HG02938 (cell line): ENCODE measurements at regions not wholly inside any gene's neighbourhood (a gene's known extent, or its start where the extent isn't known, plus 50 kb on each side); places are given as distances from the start of the nearest gene placed in this dataset.
"Not testable (repeated sequence)": the region's sequence is repeated elsewhere in the genome, so short reads cannot be mapped to it uniquely, and the experiment has no call there.

Experiments used
- ATAC-seq: cut with Tn5 transposase; IDR thresholded peaks from one replicate; pipeline ENCODE4 v1.9.1; 2021; ENCODE audit warnings: mild to moderate bottlenecking, moderate library complexity; ENCODE audit not compliant: unreplicated experiment

DNA sequence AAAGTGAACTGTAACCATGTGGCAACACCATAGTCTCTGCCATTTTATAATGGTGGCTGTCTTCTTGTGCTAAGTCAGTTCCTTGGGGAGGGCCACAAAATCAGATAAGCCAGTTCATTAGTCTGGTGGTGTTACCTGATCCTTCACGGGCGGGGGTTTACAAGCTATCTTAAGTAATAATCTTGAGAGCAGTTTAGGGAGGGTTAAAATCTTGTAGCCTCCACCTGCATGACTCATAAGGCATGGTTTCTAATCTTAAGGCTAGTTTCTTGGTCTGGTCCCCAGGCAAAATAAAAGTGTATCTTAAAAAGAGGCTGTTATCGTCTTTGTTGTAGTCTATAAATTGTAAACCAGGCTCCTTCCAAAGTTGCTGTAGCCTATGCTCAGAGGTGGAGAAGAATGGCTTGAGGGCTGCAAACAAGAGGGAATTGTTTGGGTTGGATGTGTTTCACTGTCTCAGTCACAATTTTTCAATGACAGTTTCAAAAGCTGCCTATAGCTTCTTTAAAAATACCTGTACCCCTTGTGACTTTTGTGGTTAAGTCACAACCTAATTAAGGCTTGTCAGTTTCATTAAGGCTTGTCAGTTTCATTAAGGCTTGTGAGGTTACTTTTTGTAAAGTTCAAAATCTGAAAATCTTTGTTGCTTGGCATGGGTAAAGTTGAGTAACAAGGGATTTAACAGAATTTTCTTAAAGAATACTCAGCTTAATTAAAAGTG is 135.7 kb downstream of the RPS4Y2 start:
- peak; percentile 87 for ATAC-seq

DNA sequence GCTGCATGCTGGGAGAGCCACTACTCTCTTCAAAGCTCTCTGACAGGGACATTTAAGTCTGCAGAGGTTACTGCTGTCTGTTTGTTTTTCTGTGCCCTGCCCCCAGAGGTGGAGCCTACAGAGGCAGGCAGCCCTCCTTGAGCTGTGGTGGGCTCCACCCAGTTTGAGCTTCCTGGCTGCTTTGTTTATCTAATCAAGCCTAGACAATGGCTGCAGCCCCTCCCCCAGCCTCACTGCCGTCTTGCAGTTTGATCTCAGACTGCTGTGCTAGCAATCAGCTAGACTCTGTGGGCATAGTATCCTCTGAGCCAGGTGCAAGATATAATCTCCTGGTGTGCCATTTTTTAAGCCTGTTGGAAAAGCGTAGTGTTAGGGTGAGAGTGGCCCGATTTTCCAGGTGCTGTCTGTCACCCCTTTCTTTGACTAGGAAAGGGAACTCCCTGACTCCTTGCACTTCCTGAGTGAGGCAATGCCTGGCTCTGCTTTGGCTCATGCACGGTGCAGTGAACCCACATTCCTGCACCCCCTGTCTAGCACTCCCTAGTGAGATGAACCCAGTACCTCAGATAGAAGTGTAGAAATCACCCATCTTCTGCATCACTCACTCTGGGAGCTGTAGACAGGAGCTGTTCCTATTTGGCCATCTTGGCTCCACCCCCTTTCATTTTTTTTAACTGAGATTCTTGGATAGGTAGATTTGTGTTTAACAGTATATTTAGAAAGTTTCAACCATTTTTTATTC is 169.6 kb downstream of the RPS4Y2 start:
- not testable (repeated sequence) for ATAC-seq

DNA sequence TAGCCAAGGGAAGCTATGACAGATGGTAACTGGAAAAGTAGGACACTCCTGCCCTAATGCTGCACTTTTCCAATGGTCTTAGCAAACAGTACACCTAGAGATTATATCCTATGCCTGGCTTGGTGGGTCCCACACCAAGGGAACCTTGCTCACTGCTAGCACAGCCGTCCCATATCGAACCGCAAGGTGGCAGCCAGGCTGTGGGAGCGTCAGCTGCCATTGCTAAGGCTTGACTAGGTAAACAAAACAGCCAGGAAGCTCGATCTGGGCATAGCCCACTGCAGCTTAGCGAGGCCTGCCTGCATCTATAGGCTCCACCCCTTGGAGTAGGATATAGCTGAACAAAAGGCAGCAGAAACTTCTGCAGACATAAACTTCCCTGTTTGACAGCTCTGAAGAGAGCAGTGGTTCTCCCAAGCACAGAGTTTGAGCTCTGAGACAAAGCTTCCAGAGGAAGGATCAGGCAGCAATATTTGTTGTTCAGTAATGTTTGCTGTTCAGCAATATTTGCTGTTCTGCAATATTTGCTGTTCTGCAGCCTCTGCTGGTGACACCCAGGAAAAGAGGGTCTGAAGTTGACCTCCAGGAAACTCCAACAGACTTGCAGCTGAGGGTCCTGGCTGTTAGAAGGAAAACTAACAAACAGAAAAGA is 173.9 kb downstream of the RPS4Y2 start:
- ATAC-seq: no peak

DNA sequence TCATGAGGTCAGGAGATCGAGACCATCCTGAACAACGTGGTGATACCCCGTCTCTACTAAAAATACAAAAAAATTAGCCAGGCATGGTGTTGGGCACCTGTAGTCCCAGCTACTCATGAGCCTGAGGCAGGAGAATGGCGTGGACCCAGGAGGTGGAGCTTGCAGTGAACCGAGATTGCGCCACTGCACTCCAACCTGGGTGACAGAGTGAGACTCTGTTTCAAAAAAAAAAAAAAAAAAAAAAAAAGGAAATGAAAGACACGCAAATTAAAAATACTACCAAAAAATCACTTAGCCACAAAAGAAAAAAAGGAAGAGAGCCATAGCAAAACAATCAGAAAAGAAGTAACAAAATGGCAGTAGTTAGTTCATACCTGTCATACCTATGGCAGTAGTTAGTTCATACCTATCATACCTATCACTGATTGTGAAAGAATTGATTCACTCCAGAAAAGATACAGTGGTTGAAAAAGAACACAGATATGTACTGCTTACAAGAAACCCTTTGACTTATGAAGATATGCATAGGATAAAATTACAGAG is 180.9 kb downstream of the RPS4Y2 start:
- ATAC-seq: not testable (repeated sequence)

DNA sequence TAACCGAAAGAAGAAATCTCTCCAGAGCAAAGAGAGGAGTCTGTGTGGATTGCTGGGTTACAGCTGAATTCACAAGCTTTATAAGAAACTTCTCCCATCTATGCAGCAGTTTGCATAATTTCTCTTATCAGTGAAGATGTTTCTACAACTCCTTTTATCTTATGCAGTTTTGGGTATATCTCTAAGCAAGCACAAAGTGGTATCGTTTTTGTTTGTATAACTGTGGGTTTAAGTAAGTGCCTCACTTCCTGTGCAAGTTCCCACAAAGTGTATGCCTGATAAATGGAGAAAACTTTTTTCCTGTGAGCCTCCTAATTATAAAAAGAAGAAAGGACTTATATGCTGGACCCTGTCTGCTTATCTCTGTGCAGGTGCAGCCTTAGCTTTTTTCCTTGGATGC is 205.6 kb downstream of the RPS4Y2 start:
- no peak for ATAC-seq

DNA sequence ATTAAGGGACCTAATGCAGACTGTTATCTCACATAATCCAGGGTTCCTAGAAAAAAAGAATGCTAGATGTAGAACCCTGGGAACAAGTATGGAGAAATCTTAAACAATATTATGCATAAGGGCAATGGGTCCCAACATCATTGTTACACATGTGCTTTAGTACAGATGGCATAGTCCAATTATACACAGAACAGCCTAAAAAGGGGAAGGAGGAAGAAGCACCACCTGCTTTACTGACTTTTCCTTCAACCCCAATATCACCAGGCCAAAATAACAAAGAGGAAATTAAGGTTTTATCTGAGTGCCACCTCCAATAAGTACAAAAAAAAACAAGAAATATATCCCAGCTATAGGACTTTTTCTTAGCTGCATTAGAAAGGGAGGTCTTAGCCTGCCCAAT is 211.9 kb downstream of the RPS4Y2 start:
- no peak for ATAC-seq

DNA sequence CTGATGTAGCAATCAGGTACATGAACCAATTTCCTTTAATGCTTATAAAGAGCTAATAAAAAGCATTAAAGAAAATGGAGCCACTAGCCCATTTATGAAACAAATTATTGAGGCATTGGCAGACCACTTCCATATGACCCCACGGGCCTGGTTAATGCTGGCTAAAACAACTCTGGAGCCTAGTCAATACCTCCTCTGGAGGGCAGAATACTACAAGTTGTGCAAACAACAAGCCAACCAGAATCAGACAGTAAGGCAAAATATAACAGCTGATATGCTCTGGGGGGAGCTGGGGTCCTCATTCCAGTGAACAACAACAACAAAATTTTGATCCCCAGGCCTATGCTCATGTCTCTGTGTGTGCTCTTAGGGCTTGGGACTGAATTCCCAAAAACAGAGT is 212.3 kb downstream of the RPS4Y2 start:
- ATAC-seq: no peak

DNA sequence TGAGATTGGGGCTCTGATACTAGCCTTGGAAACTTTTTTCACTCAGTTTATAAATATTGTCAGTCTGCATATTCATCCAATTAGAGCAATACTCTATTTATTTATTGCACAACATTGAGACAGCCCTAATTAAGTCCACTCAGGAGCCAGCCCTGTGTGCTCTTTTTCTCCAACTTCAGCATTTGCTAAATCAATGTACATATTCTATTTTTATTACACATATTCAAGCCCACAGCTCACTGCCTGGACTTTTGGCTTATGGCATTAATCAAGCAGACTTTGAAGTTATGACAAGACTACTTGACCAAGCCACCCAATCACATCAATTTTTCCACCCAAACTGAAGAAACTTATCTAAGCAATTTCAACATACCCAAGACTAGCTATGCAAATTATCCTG is 215.5 kb downstream of the RPS4Y2 start:
- ATAC-seq: no peak

DNA sequence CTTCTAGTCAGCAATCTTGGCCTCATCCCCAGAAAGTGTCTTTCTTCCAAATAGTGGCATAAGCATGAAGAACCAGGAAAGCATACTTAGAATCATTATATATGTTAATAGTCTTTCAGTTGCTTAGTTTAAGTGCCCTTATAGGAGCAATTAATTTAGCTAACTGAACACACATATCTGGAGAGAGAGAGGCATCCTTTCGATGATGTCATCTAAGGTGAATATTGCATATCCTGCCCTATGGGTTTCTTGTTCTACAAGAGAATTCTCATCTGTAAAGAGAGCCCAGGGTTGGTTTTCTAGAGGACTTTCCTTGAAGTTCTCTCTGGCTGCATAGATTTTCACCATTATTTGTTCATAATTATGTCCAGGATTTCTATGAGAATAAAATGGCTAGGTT is 230.1 kb downstream of the RPS4Y2 start:
- ATAC-seq: no peak

DNA sequence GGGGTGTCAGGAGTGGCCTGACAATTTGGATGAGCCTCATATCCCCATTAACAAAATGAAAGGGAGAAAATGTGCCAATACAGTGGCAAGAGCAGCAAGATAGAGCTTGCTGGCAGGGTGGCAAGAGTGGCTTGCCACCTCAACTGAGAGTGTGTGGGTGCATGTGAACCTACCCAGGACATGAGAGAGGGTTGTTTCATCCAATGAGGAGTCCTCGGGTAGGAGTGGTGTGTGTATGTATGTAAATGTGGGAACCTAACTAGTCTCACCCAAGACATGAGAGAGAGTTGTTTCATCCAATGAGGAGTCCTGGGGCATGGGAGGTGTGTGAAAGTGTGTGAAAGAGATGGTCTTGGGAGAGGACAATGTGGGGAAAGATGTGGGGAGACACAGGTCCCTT is 234.2 kb downstream of the RPS4Y2 start:
- no peak for ATAC-seq

DNA sequence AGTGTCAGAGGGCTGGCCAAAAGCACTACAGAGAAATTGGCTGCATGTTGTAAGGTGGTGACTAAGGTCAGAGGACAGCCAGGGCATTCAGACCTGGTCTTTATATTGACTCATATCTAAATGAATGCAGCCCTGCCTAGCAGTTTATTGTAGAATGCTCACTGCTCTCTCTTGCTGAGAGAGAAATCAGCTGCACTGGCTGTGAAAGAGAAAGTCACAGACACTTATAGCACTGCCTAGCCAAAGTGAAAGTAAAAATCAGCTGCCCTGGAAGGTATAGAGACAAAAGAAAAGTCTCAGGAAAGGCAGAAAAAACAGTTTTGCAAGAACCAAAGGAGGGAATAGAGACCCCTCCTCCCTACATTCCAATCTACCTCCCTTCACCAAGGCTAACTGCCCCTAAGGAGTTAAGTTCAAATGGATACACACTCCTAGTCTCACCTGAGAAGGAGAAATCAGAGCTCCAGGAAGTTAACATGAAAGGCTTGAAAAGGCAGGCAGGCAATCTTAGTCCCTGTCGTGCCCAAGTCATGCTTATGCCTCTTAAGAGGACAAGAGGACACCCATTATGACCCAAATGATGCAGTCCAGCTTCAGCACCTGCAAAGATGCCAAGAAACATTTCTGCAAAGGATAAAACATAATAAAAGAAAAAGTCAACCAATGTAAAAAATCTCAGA is 235.1 kb downstream of the RPS4Y2 start:
- ATAC-seq: peak; percentile 95

DNA sequence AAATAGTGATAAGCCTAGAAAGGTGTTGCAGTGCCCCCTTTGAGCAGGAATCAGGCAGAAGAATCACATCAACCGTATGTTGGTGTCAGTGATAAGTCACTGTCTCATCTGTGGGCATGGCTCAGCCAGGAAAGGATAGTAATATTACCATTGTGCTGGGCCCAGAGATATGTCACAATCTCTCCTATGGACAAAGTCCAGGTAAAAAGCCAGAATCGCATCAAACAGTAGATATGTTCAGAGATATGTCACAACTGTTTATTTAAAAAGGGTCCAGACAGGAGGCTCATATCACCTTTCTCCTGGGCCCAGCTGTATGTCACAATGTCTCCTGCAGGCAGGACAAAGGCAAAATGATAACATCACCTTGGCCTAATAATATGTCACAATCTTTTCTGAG is 241.4 kb downstream of the RPS4Y2 start:
- ATAC-seq: no peak

DNA sequence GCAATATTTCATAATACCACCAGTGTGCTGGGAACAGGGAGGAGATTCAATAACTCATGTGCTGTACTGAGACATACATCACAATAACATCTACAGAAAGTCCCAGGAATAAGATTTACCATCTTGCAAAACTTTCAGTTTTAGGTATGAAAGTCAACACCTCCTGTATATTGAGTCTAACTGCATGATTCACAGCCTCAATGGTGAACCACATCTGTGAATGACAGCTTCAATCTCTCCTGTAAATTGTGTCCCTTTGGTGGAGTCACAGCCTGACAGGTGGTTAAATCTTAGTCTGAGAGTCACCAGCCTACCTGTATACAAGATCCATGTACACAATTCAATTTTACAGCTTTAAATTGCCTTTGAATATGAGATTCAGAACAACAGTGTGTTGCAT is 242.1 kb downstream of the RPS4Y2 start:
- ATAC-seq: no peak

DNA sequence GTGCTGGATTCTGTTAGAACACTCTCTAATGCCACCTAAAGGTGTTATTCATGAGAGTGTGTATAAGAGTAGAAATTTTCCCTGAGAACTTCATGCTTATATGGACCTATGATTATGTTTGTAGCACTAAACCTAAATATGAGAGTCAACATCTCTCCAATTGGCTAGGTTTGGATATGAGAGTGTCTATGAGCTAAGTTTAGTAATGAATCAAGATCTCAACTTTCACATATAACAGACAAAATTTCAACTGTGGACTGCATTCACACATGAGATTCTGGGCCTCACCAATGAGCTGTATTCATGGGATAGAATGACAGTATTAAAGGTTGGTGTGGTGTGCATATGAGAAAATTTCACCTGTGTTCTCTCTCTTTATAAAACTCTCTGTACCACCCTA is 242.6 kb downstream of the RPS4Y2 start:
- no peak for ATAC-seq

DNA sequence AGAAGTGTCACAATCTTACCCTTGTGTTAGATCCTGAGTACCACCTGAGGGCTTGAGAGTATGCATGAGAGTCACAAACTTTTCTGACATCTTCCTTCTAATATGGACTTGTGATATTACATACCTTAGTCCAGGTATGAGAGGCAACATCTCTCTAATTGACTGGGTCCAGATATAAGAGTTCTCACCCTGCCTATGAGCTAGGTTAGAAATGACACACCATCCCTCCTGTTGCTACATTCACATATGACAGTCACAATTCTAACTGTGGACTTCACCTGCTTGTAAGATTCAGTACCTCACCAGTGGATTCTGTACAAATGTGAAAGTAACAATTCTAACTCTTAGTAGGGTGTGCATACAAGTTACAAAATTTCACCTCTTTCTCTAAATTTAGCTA is 245.2 kb downstream of the RPS4Y2 start:
- no peak for ATAC-seq

DNA sequence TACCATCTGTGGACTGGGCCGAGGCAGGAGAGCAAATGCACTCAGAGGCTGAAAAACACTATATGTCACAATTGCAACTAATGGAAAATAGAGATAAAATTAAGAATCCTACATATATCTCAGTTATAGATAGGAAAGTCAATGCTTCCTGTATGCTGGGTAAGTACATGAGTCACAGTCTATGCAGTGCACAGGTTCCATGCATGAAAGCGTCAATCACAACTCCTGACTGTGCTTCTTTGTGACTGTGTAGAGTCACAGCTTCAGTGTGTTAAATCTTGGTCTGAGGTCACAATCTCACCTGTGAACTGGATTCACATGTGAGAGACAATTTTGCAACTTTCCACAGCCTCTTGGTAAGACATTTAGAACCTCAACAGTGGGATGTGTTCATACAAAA is 247.2 kb downstream of the RPS4Y2 start:
- no peak for ATAC-seq

DNA sequence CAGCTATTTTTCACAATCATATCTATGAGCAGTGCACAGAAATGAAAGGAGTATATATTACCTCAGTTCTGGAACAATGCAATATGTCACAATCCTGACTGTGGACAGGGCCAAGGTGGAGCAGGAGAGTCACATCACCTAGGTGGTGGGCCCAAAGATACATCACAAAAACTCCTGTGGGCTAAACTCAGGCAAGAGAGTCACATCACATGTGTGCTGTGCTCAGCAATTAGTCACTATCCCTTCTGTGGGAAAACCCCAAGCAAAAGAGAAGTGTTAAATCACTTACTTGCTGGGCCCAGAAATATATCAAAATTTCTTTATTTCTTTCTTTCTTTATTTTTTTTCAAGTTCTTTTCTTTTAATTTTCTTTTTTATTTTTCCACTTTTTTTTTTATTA is 249.6 kb downstream of the RPS4Y2 start:
- no peak for ATAC-seq

DNA sequence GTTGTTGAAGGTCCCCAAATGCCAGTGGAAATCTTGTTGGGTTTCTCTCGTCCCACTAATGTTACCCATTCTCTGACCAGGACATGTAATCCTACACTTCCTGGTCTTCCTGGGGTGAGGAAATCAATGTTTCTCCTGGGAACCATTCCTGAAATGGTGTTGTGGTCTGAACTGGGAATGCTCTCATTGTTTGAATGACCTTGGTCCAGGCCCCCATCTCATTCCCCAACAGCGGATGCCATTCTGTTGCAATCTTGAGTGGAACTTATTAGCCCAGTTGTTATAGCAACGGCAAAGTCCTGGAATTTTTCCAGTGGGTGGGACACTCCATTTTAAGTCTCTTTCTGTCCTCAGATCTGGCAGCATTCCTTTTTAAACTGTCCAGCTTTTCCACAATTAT is 265.9 kb downstream of the RPS4Y2 start:
- ATAC-seq: no peak

DNA sequence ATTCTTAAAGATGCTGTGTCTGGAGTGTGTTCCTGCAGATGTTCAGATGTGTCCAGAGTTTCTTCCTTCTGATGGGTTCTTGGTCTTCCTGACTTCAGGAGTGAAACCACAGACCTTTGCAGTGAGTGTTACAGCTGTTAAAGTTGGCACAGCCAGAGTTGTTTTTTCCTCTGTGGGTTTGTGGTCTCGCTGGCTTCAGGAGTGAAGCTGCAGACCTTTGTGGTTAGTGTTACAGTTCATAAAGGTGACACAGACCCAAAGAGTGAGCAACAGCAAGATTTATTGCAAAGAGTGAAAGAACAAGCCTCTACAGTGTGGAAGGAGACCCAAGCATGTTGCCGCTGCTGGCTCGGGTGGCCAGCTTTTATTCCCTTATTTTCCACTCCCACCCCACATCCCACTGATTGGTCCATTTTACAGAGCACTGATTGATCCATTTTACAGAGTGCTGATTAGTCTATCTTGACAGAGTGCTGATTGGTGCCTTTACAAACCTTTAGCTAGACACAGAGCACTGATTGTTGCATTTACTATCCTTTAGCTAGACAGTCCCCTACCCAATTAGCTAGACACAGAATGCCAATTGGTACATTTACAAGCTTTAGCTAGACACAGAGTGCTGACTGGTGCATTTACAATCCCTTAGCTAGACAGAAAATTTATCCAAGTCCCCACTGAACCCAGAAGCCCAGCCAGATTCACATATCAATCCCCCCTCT is 266.6 kb downstream of the RPS4Y2 start:
- ATAC-seq: no peak

DNA sequence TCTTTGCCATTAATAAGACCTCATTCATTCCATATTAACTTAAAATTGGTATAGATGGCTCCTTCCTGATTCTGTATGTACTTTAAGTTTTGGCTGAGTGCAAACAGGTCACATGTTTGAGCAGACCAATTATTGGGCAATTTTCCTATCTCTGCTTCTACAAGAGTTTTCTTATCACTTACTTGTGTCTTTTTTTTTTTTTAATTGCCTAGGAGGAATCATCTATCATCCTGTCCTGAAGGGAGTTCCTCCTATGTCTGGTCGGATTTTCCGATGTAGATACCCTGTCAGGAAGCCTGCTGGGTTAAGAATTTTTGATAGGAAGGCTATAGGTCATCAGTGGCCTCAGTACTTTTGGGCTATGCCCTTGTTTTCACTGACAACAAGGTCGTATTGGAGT is 268.0 kb downstream of the RPS4Y2 start:
- ATAC-seq: no peak

DNA sequence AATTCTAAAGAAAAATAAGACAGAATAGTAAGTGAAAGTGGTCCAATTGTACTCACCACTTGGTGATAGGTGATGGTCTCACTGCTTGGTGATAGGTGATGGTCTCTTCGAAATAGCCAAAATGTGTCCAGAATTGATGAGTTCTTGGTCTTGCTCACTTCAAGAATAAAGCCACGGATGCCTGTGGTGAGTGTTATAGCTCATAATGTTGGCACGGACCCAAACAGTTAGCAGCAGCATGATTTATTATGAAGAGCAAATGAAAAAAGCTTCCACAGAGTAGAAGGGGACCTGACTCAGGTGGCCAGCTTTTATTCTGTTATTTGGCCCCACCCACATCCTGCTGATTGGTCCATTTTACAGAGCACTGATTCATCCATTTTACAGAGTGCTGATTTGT is 272.6 kb downstream of the RPS4Y2 start:
- no peak for ATAC-seq
